A673 (cell line): ENCODE measurements at regions not wholly inside any gene's neighbourhood (a gene's known extent, or its start where the extent isn't known, plus 50 kb on each side); places are given as distances from the start of the nearest gene placed in this dataset.

Experiments used
- BruUV-seq: library from RNA; stranded (reverse); fragments of 400-500 nt; replicated peaks from 2 replicates; lab custom pipeline; 2021; lab: Mats Ljungman, UMichigan
- CTCF ChIA-PET: fragments of 300-600 bp; sonication (Branson Sonifier 250); formaldehyde crosslinking; loops from one replicate; lab custom pipeline; 2022; ENCODE audit warnings: antibody characterized with exemption; lab: Charles Lee
- POLR2A ChIA-PET: fragments of 300-600 bp; sonication (Branson Sonifier 250); formaldehyde crosslinking; loops from one replicate; lab custom pipeline; 2022; ENCODE audit warnings: antibody characterized with exemption; ENCODE audit not compliant: low non-redundant PET; lab: Charles Lee
- DNase-seq: peaks from one replicate; pipeline ENCODE4 v3.0.0-alpha.2; 2015; ENCODE audit warnings: low spot score
- H3K27ac ChIP-seq: fragments of 200-600 bp; sonication (generic); 2 replicates; pipeline ENCODE4 v1.5.1; 2016; ENCODE audit warnings: mixed run types, low read depth, mild to moderate bottlenecking, mixed read lengths, antibody characterized with exemption, low read length; ENCODE audit not compliant: poor library complexity, severe bottlenecking
- H3K27me3 ChIP-seq: fragments of 200-600 bp; sonication (generic); replicated peaks from 2 replicates; pipeline ENCODE4 v1.6.1; 2017; ENCODE audit warnings: mixed run types, low read depth, mild to moderate bottlenecking, mixed read lengths, antibody characterized with exemption, low read length; ENCODE audit not compliant: insufficient read depth, poor library complexity
- H3K36me3 ChIP-seq: fragments of 200-600 bp; sonication (generic); 2 replicates; pipeline ENCODE4 v1.6.1; 2016; ENCODE audit warnings: mixed run types, mild to moderate bottlenecking, mixed read lengths, antibody characterized with exemption, low read length; ENCODE audit not compliant: insufficient read depth, poor library complexity, severe bottlenecking
- H3K4me1 ChIP-seq: fragments of 200-600 bp; sonication (generic); 2 replicates; pipeline ENCODE4 v1.6.1; 2017; ENCODE audit warnings: mixed run types, mild to moderate bottlenecking, mixed read lengths, antibody characterized with exemption, low read length; ENCODE audit not compliant: insufficient read depth, poor library complexity, severe bottlenecking
- H3K4me3 ChIP-seq: fragments of 200-600 bp; sonication (generic); 2 replicates; pipeline ENCODE4 v1.5.1; 2016; ENCODE audit warnings: low read depth, mixed run types, mild to moderate bottlenecking, mixed read lengths, low read length; ENCODE audit not compliant: poor library complexity, severe bottlenecking
- H3K9me3 ChIP-seq: fragments of 200-600 bp; sonication (generic); 2 replicates; pipeline ENCODE4 v1.6.1; 2016; ENCODE audit warnings: mixed run types, low read depth, mild to moderate bottlenecking, mixed read lengths, antibody characterized with exemption, low read length; ENCODE audit not compliant: poor library complexity, severe bottlenecking
- CTCF ChIP-seq: fragments of 300-800, 200-600 bp; sonication (generic); conservative IDR thresholded peaks from 2 replicates; pipeline ENCODE4 v1.5.1; 2017; ENCODE audit warnings: low read depth, mild to moderate bottlenecking, antibody characterized with exemption, low read length, moderate library complexity, mixed read lengths
- EZH2 ChIP-seq: fragments of 200-600 bp; sonication (generic); IDR thresholded peaks from 2 replicates; pipeline ENCODE4 v1.6.1; 2017; ENCODE audit warnings: borderline replicate concordance, low read depth, mild to moderate bottlenecking, mixed read lengths, antibody characterized with exemption, low read length; ENCODE audit not compliant: poor library complexity, severe bottlenecking
- intact Hi-C: fragments of 100-400 bp; cut with micrococcal nuclease; formaldehyde crosslinking; loops from one replicate; pipeline ENCODE4 v1.10.0; 2022; ENCODE audit not compliant: unreplicated experiment

GRCh38 chr21:19937619-19938018 is 1060.6 kb upstream of the NCAM2 start:
- intact Hi-C loops: no loop called here
- TF ChIP-seq EZH2 (no peak), CTCF (no peak)
- H3K9me3 ChIP-seq: peaks cover 29% of the 10 kb centered on the region
- no TSS peak for BruUV-seq
- POLR2A ChIA-PET: no interaction called here
- H3K27me3 ChIP-seq: no peaks in the 10 kb centered on the region
- CTCF ChIA-PET: no interaction called here
- no peaks in the 10 kb centered on the region for H3K4me1 ChIP-seq
- no peaks in the 10 kb centered on the region for H3K36me3 ChIP-seq
- H3K27ac ChIP-seq: no peak overlapping the region
- no peak overlapping the region for H3K4me3 ChIP-seq
- no peak for DNase-seq

- intact Hi-C loops: no loop called here
- TF ChIP-seq CTCF: no peak
- TF ChIP-seq EZH2: no peak
- H3K27me3 ChIP-seq: no peaks in the 10 kb centered on the region
- BruUV-seq: no TSS peak
- no peak for DNase-seq
- no peaks in the 10 kb centered on the region for H3K4me1 ChIP-seq
- H3K27ac ChIP-seq: no peak overlapping the region
- ChIA-PET POLR2A (no interaction called here), CTCF (no interaction called here)
- H3K4me3 ChIP-seq: no peak overlapping the region
- no peaks in the 10 kb centered on the region for H3K36me3 ChIP-seq
- H3K9me3 ChIP-seq: peaks cover 12% of the 10 kb centered on the region
Observed at GRCh38 chr21:19941626-19942025, 1056.6 kb upstream of the NCAM2 start.

DNA sequence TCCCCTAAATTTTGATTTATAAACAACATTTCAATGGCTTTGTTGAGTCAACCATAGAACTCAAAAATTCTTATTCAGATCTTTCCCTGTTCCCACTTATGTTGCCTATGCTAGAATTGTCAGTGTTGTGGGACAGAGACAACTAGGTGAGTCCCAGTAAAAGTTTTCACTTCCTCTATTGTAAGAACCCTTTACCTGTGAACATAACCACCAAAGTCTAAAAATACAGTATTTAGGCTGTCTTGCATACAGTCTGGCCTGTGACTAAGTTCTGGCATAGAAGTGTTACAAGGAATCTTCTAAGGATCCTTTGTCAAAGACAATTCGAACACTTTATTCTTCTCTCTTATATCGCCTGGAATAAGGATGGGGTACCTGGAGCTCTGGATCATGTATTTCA is 1047.9 kb upstream of the NCAM2 start:
- H3K9me3 ChIP-seq: peaks cover 16% of the 10 kb centered on the region
- intact Hi-C loops: no loop called here
- ChIA-PET POLR2A (no interaction called here), CTCF (no interaction called here)
- no TSS peak for BruUV-seq
- no peaks in the 10 kb centered on the region for H3K4me1 ChIP-seq
- no peaks in the 10 kb centered on the region for H3K36me3 ChIP-seq
- no peak overlapping the region for H3K27ac ChIP-seq
- H3K4me3 ChIP-seq: no peak overlapping the region
- no peaks in the 10 kb centered on the region for H3K27me3 ChIP-seq
- TF ChIP-seq EZH2 (no peak), CTCF (no peak)
- no peak for DNase-seq
